ENCODE measurements at regions not wholly inside any gene's neighbourhood (a gene's known extent, or its start where the extent isn't known, plus 50 kb on each side); places are given as distances from the start of the nearest gene placed in this dataset.

DNA sequence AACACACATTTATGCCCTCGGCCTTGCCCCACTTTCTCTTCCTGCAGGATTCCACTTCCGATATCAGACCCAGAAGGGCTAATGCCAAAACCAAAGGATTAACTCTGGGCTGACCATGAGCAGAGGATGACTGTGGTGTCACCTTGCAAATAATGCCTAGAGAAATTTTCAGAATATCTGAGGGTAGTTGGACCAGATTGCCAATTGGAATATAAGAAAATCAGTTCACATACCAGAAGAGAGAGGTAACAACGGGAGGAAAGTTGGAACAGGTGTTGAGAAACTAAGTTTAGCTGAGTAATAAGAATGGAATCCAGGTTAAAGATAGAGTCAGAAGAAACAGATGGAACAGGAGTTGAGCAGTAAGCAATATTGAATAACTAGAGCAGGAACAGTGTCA is 232.7 kb upstream of the UBE2E3 start:
- no peak for TF ChIP-seq CTCF (IDR thresholded peaks at IDR 0.05; ENCODE audit: poor library complexity, severe bottlenecking)
- no peak for TF ChIP-seq EP300 (conservative IDR thresholded peaks at IDR 0.05; ENCODE audit: poor library complexity, severe bottlenecking)
- TF ChIP-seq REST (IDR thresholded peaks at IDR 0.05; ENCODE audit: borderline replicate concordance): no peak
- no peak for TF ChIP-seq TAF1 (IDR thresholded peaks at IDR 0.05; ENCODE audit: low read depth)
- TF ChIP-seq EZH2 (IDR thresholded peaks at IDR 0.05; ENCODE audit: borderline replicate concordance, insufficient read depth, low read length, poor library complexity, severe bottlenecking): no peak
- no peak for TF ChIP-seq RAD21 (conservative IDR thresholded peaks at IDR 0.05)
- no peak for TF ChIP-seq POLR2AphosphoS5 (IDR thresholded peaks at IDR 0.05)
- no peak for TF ChIP-seq MXI1 (conservative IDR thresholded peaks at IDR 0.05; ENCODE audit: poor library complexity, severe bottlenecking)

Measured in neural cell (in vitro differentiated cells).